ENCODE measurements at regions not wholly inside any gene's neighbourhood (a gene's known extent, or its start where the extent isn't known, plus 50 kb on each side); places are given as distances from the start of the nearest gene placed in this dataset.

- Histone ChIP-seq H3K27me3 (ENCODE audit: low read length) (0 out of 2 replicates have a peak, but pooled peaks cover 3% of the 10 kb centered on the region), H3K9me2 (replicated peaks; ENCODE audit: insufficient read depth, low read length) (no peaks in the 10 kb centered on the region), H3K4me2 (ENCODE audit: low read depth, low read length, poor library complexity, severe bottlenecking) (no peak overlapping the region), H3K36me3 (ENCODE audit: insufficient read depth, low read length) (no peaks in the 10 kb centered on the region), H3K9me3 (ENCODE audit: low read length) (no peaks in the 10 kb centered on the region), H4K20me1 (ENCODE audit: insufficient read depth, low read depth, low read length) (no peaks in the 10 kb centered on the region), H3K9ac (ENCODE audit: low read length) (no peak overlapping the region), H3K79me2 (ENCODE audit: low read length) (no peaks in the 10 kb centered on the region), H3K4me1 (ENCODE audit: low read length) (no peaks in the 10 kb centered on the region), H3K4me3 (ENCODE audit: low read length) (no peak overlapping the region), H2AFZ (ENCODE audit: low read length) (no peak overlapping the region), H3K27ac (ENCODE audit: low read length) (no peak overlapping the region)
- no peak for DNase-seq
Observed at GRCh38 chr10:8352171-8353075, 297.9 kb downstream of the GATA3 start.

DNA sequence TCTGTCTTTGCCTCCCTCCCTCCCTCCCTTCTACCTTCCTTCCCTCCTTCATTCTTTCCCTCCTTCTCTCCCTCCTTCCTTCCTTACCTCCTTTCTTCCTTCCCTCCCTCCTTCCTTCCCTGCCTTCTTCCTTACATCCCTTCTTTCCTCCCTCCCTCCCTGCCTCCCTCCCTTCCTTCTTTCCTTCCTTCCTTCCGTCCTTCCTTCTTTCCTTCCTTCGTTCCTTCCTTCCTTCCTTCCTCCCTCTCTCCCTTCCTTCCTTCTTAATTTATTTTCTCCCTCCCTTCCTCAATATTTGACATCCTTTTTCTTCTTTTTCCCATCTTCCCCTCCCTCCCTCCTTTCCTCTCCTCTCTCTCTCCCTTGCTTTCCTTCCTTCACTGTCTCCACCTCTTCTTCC lies 301.8 kb downstream of the GATA3 start:
- H2AFZ ChIP-seq (ENCODE audit: low read length), result no peak overlapping the region
- H3K9me3 ChIP-seq (ENCODE audit: low read length), result no peaks in the 10 kb centered on the region
- H3K9ac ChIP-seq (ENCODE audit: low read length), result no peak overlapping the region
- no peaks in the 10 kb centered on the region for H4K20me1 ChIP-seq (ENCODE audit: insufficient read depth, low read depth, low read length)
- no peak overlapping the region for H3K4me2 ChIP-seq (ENCODE audit: low read depth, low read length, poor library complexity, severe bottlenecking)
- DNase-seq, result no peak
- H3K79me2 ChIP-seq (ENCODE audit: low read length), result no peaks in the 10 kb centered on the region
- no peaks in the 10 kb centered on the region for H3K4me1 ChIP-seq (ENCODE audit: low read length)
- H3K27me3 ChIP-seq (ENCODE audit: low read length), result no peaks in the 10 kb centered on the region
- H3K36me3 ChIP-seq (ENCODE audit: insufficient read depth, low read length), result no peaks in the 10 kb centered on the region
- H3K4me3 ChIP-seq (ENCODE audit: low read length), result no peak overlapping the region
- no peaks in the 10 kb centered on the region for H3K9me2 ChIP-seq (replicated peaks; ENCODE audit: insufficient read depth, low read length)
- no peak overlapping the region for H3K27ac ChIP-seq (ENCODE audit: low read length)

DNA sequence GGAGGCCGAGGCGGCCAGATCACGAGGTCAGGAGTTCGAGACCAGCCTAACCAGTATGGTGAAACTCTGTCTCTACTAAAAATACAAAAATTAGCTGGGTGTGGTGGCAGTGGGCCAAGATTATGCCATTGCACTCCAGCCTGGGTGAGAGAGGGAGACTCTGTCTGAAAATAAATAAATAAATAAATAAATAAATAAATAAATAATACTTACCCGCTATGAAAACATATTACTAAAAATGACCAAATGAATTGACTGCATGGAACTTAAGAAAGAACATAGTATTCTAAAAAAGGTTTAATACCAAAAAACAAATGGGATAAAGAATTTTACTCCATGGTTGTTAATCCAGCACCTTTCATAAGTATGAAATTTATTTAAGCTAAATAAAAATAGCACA lies 305.0 kb downstream of the GATA3 start:
- H3K27ac ChIP-seq (ENCODE audit: low read length), result no peak overlapping the region
- no peaks in the 10 kb centered on the region for H3K36me3 ChIP-seq (ENCODE audit: insufficient read depth, low read length)
- no peaks in the 10 kb centered on the region for H3K27me3 ChIP-seq (ENCODE audit: low read length)
- no peaks in the 10 kb centered on the region for H3K79me2 ChIP-seq (ENCODE audit: low read length)
- DNase-seq, result no peak
- H3K9ac ChIP-seq (ENCODE audit: low read length), result no peak overlapping the region
- H2AFZ ChIP-seq (ENCODE audit: low read length), result no peak overlapping the region
- H4K20me1 ChIP-seq (ENCODE audit: insufficient read depth, low read depth, low read length), result no peaks in the 10 kb centered on the region
- H3K4me3 ChIP-seq (ENCODE audit: low read length), result no peak overlapping the region
- no peaks in the 10 kb centered on the region for H3K9me3 ChIP-seq (ENCODE audit: low read length)
- H3K9me2 ChIP-seq (replicated peaks; ENCODE audit: insufficient read depth, low read length), result no peaks in the 10 kb centered on the region
- no peaks in the 10 kb centered on the region for H3K4me1 ChIP-seq (ENCODE audit: low read length)
- no peak overlapping the region for H3K4me2 ChIP-seq (ENCODE audit: low read depth, low read length, poor library complexity, severe bottlenecking)

DNA sequence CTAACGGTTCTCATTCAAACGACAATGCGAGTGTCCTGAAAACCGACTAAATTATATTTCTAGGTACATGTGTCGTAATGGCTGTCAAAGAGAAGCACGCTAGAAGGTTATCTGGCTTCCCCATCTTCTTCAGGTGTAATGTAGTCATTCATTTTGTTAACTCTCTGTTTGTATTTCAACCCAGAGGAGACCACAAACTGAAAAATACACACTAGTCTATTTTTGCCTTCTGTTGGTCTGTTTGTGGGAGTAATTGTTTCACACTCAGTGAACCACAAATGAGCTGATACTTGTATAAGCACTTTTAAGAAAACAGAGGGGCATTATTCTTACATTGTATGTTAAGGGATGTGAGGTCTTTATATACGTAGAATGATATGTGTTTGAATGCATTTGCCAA lies 305.9 kb downstream of the GATA3 start:
- H2AFZ ChIP-seq (ENCODE audit: low read length), result no peak overlapping the region
- no peaks in the 10 kb centered on the region for H3K27me3 ChIP-seq (ENCODE audit: low read length)
- DNase-seq, result no peak
- no peaks in the 10 kb centered on the region for H4K20me1 ChIP-seq (ENCODE audit: insufficient read depth, low read depth, low read length)
- no peaks in the 10 kb centered on the region for H3K4me1 ChIP-seq (ENCODE audit: low read length)
- no peaks in the 10 kb centered on the region for H3K79me2 ChIP-seq (ENCODE audit: low read length)
- H3K9ac ChIP-seq (ENCODE audit: low read length), result no peak overlapping the region
- H3K36me3 ChIP-seq (ENCODE audit: insufficient read depth, low read length), result no peaks in the 10 kb centered on the region
- no peak overlapping the region for H3K4me3 ChIP-seq (ENCODE audit: low read length)
- H3K27ac ChIP-seq (ENCODE audit: low read length), result no peak overlapping the region
- H3K9me3 ChIP-seq (ENCODE audit: low read length), result no peaks in the 10 kb centered on the region
- H3K4me2 ChIP-seq (ENCODE audit: low read depth, low read length, poor library complexity, severe bottlenecking), result no peak overlapping the region
- no peaks in the 10 kb centered on the region for H3K9me2 ChIP-seq (replicated peaks; ENCODE audit: insufficient read depth, low read length)

GRCh38 chr10:8360814-8361509 lies 306.5 kb downstream of the GATA3 start:
- Histone ChIP-seq H3K4me3 (ENCODE audit: low read length) (no peak overlapping the region), H3K9me2 (replicated peaks; ENCODE audit: insufficient read depth, low read length) (no peaks in the 10 kb centered on the region), H3K9ac (ENCODE audit: low read length) (no peak overlapping the region), H3K27me3 (ENCODE audit: low read length) (no peaks in the 10 kb centered on the region), H3K79me2 (ENCODE audit: low read length) (no peaks in the 10 kb centered on the region), H4K20me1 (ENCODE audit: insufficient read depth, low read depth, low read length) (no peaks in the 10 kb centered on the region), H2AFZ (ENCODE audit: low read length) (no peak overlapping the region), H3K9me3 (ENCODE audit: low read length) (no peaks in the 10 kb centered on the region), H3K27ac (ENCODE audit: low read length) (no peak overlapping the region), H3K36me3 (ENCODE audit: insufficient read depth, low read length) (no peaks in the 10 kb centered on the region), H3K4me1 (ENCODE audit: low read length) (no peaks in the 10 kb centered on the region), H3K4me2 (ENCODE audit: low read depth, low read length, poor library complexity, severe bottlenecking) (no peak overlapping the region)
- DNase-seq, result no peak

DNA sequence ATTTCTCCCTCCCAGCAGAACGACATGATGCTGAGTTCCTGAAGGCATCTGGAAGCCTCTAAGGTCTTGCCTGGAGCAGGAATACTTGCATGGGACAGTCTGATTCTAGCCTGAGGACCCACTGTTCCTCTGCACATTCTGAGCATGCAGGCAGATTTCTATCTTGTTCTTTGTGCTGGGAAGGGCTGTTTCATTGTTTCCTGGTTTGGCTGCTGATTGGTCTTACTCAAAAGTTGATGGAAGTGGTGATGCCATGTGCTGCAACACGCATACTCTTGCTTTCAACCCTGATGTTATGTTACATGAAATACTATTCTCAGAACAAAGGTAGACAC lies 307.0 kb downstream of the GATA3 start:
- DNase-seq, result no peak
- Histone ChIP-seq H2AFZ (ENCODE audit: low read length) (no peak overlapping the region), H3K27ac (ENCODE audit: low read length) (no peak overlapping the region), H3K9me3 (ENCODE audit: low read length) (no peaks in the 10 kb centered on the region), H3K9me2 (replicated peaks; ENCODE audit: insufficient read depth, low read length) (no peaks in the 10 kb centered on the region), H3K79me2 (ENCODE audit: low read length) (no peaks in the 10 kb centered on the region), H3K4me3 (ENCODE audit: low read length) (no peak overlapping the region), H3K4me2 (ENCODE audit: low read depth, low read length, poor library complexity, severe bottlenecking) (no peak overlapping the region), H4K20me1 (ENCODE audit: insufficient read depth, low read depth, low read length) (no peaks in the 10 kb centered on the region), H3K4me1 (ENCODE audit: low read length) (no peaks in the 10 kb centered on the region), H3K9ac (ENCODE audit: low read length) (no peak overlapping the region), H3K36me3 (ENCODE audit: insufficient read depth, low read length) (no peaks in the 10 kb centered on the region), H3K27me3 (ENCODE audit: low read length) (no peaks in the 10 kb centered on the region)

- no peaks in the 10 kb centered on the region for H3K9me3 ChIP-seq (ENCODE audit: low read length)
- no peaks in the 10 kb centered on the region for H3K27me3 ChIP-seq (ENCODE audit: low read length)
- H3K4me1 ChIP-seq (ENCODE audit: low read length), result no peaks in the 10 kb centered on the region
- DNase-seq, result no peak
- H3K9me2 ChIP-seq (replicated peaks; ENCODE audit: insufficient read depth, low read length), result no peaks in the 10 kb centered on the region
- H4K20me1 ChIP-seq (ENCODE audit: insufficient read depth, low read depth, low read length), result no peaks in the 10 kb centered on the region
- H3K4me2 ChIP-seq (ENCODE audit: low read depth, low read length, poor library complexity, severe bottlenecking), result no peak overlapping the region
- H3K36me3 ChIP-seq (ENCODE audit: insufficient read depth, low read length), result no peaks in the 10 kb centered on the region
- no peak overlapping the region for H3K27ac ChIP-seq (ENCODE audit: low read length)
- H3K9ac ChIP-seq (ENCODE audit: low read length), result no peak overlapping the region
- no peak overlapping the region for H3K4me3 ChIP-seq (ENCODE audit: low read length)
- no peaks in the 10 kb centered on the region for H3K79me2 ChIP-seq (ENCODE audit: low read length)
- no peak overlapping the region for H2AFZ ChIP-seq (ENCODE audit: low read length)
Observed at GRCh38 chr10:8365935-8366911, 311.7 kb downstream of the GATA3 start.

Measured in Karpas-422 (cell line).